ENCODE measurements at regions not wholly inside any gene's neighbourhood (a gene's known extent, or its start where the extent isn't known, plus 50 kb on each side); places are given as distances from the start of the nearest gene placed in this dataset.

GRCh38 chr5:3417376-3417943 lies 178.2 kb upstream of the IRX1 start:
- in situ Hi-C loops (cut with MboI; ENCODE audit: low sequenced_read_pairs, unreplicated experiment), result no loop called here
- TF ChIP-seq CTCF (IDR thresholded peaks at IDR 0.05; ENCODE audit: borderline replicate concordance, control extremely low read depth, extremely low read depth, insufficient read depth, missing control alignments), result no peak

DNA sequence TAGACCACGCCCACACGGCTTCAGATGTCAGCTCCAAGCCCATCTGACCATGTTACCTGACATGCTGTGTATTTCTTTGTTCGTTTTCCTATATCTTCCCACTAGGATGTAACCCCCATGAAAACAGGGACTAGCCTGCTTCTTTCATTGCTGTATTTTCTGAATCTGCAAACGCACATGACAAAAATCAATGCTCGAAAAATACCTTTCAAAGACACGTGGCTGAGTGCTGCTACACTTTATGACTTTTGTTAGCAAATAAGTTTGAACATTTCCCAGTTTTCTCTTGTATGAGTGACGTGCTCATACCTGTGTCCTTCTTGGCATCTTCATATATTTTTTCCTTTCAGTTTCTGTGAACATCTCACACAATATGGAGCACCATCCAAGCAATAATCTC lies 181.3 kb upstream of the IRX1 start:
- in situ Hi-C loops (cut with MboI; ENCODE audit: low sequenced_read_pairs, unreplicated experiment), result no loop called here

More at GRCh38 chr5:3417376-3417943, 178.2 kb upstream of the IRX1 start:
- no peak for DNase-seq (ENCODE audit: low spot score)

GRCh38 chr5:3412146-3412545 lies 183.5 kb upstream of the IRX1 start:
- DNase-seq (ENCODE audit: low spot score), result no peak
- no peak for TF ChIP-seq CTCF (IDR thresholded peaks at IDR 0.05; ENCODE audit: borderline replicate concordance, control extremely low read depth, extremely low read depth, insufficient read depth, missing control alignments)
- in situ Hi-C loops (cut with MboI; ENCODE audit: low sequenced_read_pairs, unreplicated experiment), result no loop called here

More for the DNA sequence above, 181.3 kb upstream of the IRX1 start:
- TF ChIP-seq CTCF (IDR thresholded peaks at IDR 0.05; ENCODE audit: borderline replicate concordance, control extremely low read depth, extremely low read depth, insufficient read depth, missing control alignments), result no peak
- no peak for DNase-seq (ENCODE audit: low spot score)

DNA sequence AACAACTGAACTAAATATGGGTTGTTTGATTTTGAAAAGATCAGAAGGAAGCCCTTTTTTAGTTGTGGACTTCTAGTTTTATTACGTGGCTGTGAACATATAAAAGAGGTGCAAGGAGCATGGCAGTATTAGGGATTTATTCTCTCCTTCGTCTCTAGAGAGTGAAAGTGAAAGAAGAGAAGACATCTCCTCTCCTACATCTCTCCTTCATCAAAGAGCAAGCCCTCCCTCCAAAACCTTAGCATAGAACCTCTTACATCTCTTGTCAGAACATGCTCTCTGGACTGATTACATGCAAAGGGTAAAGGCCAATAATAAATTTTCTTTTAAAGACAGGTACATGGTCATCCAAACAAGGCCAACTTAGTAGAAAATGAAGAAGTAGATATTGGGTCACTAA lies 184.3 kb upstream of the IRX1 start:
- TF ChIP-seq CTCF (IDR thresholded peaks at IDR 0.05; ENCODE audit: borderline replicate concordance, control extremely low read depth, extremely low read depth, insufficient read depth, missing control alignments), result no peak
- in situ Hi-C loops (cut with MboI; ENCODE audit: low sequenced_read_pairs, unreplicated experiment), result no loop called here
- no peak for DNase-seq (ENCODE audit: low spot score)

DNA sequence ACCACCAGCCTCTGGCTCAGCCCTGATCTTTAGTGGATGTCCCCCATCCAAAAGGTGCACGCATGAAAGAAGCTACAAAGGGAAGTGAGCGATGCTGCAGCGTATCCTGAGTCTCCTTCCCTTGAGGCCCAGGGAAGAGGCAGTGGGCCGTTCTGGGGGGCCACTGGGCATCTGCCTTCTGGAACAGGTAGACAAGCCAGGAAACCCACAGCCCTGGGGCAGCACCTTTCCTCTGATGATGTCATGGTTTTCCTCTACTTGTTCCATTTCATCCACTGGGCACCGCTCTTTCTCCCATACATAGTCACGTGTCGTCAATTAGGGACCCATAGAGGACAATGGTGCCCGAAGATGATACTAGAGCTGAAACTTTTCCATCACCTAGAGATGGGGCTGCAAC lies 194.0 kb upstream of the IRX1 start:
- in situ Hi-C loops (cut with MboI; ENCODE audit: low sequenced_read_pairs, unreplicated experiment), result no loop called here

GRCh38 chr5:3400659-3401058 lies 195.0 kb upstream of the IRX1 start:
- in situ Hi-C loops (cut with MboI; ENCODE audit: low sequenced_read_pairs, unreplicated experiment), result no loop called here
- no peak for TF ChIP-seq CTCF (IDR thresholded peaks at IDR 0.05; ENCODE audit: borderline replicate concordance, control extremely low read depth, extremely low read depth, insufficient read depth, missing control alignments)
- DNase-seq (ENCODE audit: low spot score), result no peak

More for the DNA sequence above, 194.0 kb upstream of the IRX1 start:
- no peak for TF ChIP-seq CTCF (IDR thresholded peaks at IDR 0.05; ENCODE audit: borderline replicate concordance, control extremely low read depth, extremely low read depth, insufficient read depth, missing control alignments)
- no peak for DNase-seq (ENCODE audit: low spot score)
